WTC11 (cell line): ENCODE measurements at regions not wholly inside any gene's neighbourhood (a gene's known extent, or its start where the extent isn't known, plus 50 kb on each side); places are given as distances from the start of the nearest gene placed in this dataset.

Source experiments
- ATAC-seq: fragments of 200-7000 bp; cut with Tn5 transposase; 2 replicates; pipeline ENCODE4 v1.10.0; 2021; ENCODE audit warnings: mild to moderate bottlenecking, moderate library complexity
- CTCF ChIA-PET: fragments of 300-600 bp; sonication (Branson Sonifier 250); formaldehyde crosslinking; loops from one replicate; lab custom pipeline; 2021; ENCODE audit warnings: antibody characterized with exemption; lab: Charles Lee
- POLR2A ChIA-PET: fragments of 350-600 bp; sonication (Branson Sonifier 250); formaldehyde crosslinking; loops from one replicate; lab custom pipeline; 2021; ENCODE audit warnings: antibody characterized with exemption; lab: Charles Lee
- DNase-seq: peaks from one replicate; pipeline ENCODE4 v3.0.0; 2021; ENCODE audit warnings: low spot score
- H3K27ac Mint-ChIP-seq: 2 replicates; pipeline ENCODE4 v1.8.0; 2021; ENCODE audit warnings: mixed read lengths
- H3K27me3 Mint-ChIP-seq: 2 replicates; pipeline ENCODE4 v1.8.0; 2021; ENCODE audit warnings: low read depth, mild to moderate bottlenecking, moderate library complexity, mixed read lengths
- H3K36me3 Mint-ChIP-seq: 2 replicates; pipeline ENCODE4 v1.8.0; 2021; ENCODE audit warnings: mixed read lengths
- H3K4me1 Mint-ChIP-seq: 2 replicates; pipeline ENCODE4 v1.8.0; 2022; ENCODE audit warnings: mixed read lengths
- H3K4me3 Mint-ChIP-seq: 2 replicates; pipeline ENCODE4 v1.8.0; 2021; ENCODE audit warnings: mild to moderate bottlenecking, moderate library complexity, mixed read lengths
- H3K9me3 Mint-ChIP-seq: 2 replicates; pipeline ENCODE4 v1.8.0; 2021; ENCODE audit warnings: mixed read lengths
- GRHL2 ChIP-seq: fragments of 250-450 bp; sonication (Bioruptor Pico); IDR thresholded peaks from 2 replicates; pipeline ENCODE4 v1.8.0; 2022; ENCODE audit warnings: mild to moderate bottlenecking, moderate library complexity; ENCODE audit not compliant: insufficient replicate concordance, severe bottlenecking
- NFATC4 ChIP-seq: fragments of 250-450 bp; sonication (Bioruptor Pico); IDR thresholded peaks from 2 replicates; pipeline ENCODE4 v1.9.0; 2021; ENCODE audit warnings: mild to moderate bottlenecking
- OVOL2 ChIP-seq: fragments of 250-450 bp; sonication (Bioruptor Pico); IDR thresholded peaks from 2 replicates; pipeline ENCODE4 v1.9.0; 2021; ENCODE audit warnings: mild to moderate bottlenecking, borderline replicate concordance
- RELA ChIP-seq: sonication (generic); formaldehyde crosslinking; IDR thresholded peaks from 2 replicates; pipeline ENCODE4 v1.8.1; 2022; ENCODE audit warnings: missing genetic modification reagents, mild to moderate bottlenecking, borderline replicate concordance
- SOX15 ChIP-seq: fragments of 250-450 bp; sonication (Bioruptor Pico); IDR thresholded peaks from 2 replicates; pipeline ENCODE4 v1.9.0; 2021; ENCODE audit warnings: mild to moderate bottlenecking
- TP53 ChIP-seq: sonication (generic); formaldehyde crosslinking; IDR thresholded peaks from 2 replicates; pipeline ENCODE4 v1.8.1; 2023; ENCODE audit warnings: mild to moderate bottlenecking, missing genetic modification reagents
- ZNF396 ChIP-seq: fragments of 250-450 bp; sonication (Bioruptor Pico); IDR thresholded peaks from 2 replicates; pipeline ENCODE4 v1.8.0; 2021; ENCODE audit warnings: mild to moderate bottlenecking, moderate library complexity, borderline replicate concordance
- TF ChIP-seq, protein P1 (sequence below): fragments of 250-450 bp; sonication (Bioruptor Pico); IDR thresholded peaks from 2 replicates; pipeline ENCODE4 v1.9.0; 2021; ENCODE audit warnings: moderate library complexity, mild to moderate bottlenecking, inconsistent platforms, borderline replicate concordance
- TF ChIP-seq, protein P2 (sequence below): fragments of 250-450 bp; sonication (Bioruptor Pico); IDR thresholded peaks from 2 replicates; pipeline ENCODE4 v1.9.0; 2021; ENCODE audit warnings: mild to moderate bottlenecking, borderline replicate concordance
- TF ChIP-seq, protein P3 (sequence below): fragments of 250-450 bp; sonication (Bioruptor Pico); conservative IDR thresholded peaks from 2 replicates; pipeline ENCODE4 v1.9.0; 2021; ENCODE audit warnings: mild to moderate bottlenecking
- TF ChIP-seq, protein P4 (sequence below): fragments of 200-600 bp; IDR thresholded peaks from 2 replicates; pipeline ENCODE4 v1.8.0; 2022; ENCODE audit warnings: antibody characterized with exemption
- TF ChIP-seq, protein P5 (sequence below): sonication (generic); formaldehyde crosslinking; IDR thresholded peaks from 2 replicates; pipeline ENCODE4 v1.8.0; 2023; ENCODE audit warnings: missing genetic modification reagents, mild to moderate bottlenecking, borderline replicate concordance
- TF ChIP-seq, protein P6 (sequence below): sonication (generic); formaldehyde crosslinking; IDR thresholded peaks from 2 replicates; pipeline ENCODE4 v1.8.1; 2023; ENCODE audit warnings: mild to moderate bottlenecking, missing genetic modification reagents

DNA sequence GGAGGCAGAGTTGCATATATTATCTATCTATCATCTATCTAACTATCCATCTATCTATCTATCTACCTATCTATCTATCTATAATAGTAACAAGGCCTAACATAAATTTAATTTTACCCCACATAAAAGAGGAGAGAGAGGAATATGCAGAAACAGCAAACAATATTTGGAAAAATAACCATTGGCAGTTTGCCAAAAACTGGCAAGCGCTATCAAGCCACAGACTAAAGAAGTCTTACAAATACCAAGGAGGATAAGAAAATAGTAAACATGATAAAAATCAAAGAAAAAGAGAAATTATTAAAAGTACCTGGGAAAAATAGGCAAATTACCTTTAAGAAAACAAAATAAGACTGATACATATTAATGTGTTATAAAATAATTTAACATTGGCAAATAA is 230.8 kb downstream of the CPXCR1 start:
- DNase-seq: no peak
- H3K4me3 Mint-ChIP-seq: no peak overlapping the region
- no peak for ATAC-seq
- H3K4me1 Mint-ChIP-seq: peaks cover 26% of the 10 kb centered on the region
- no peak overlapping the region for H3K27ac Mint-ChIP-seq
- ChIA-PET CTCF (no interaction called here), POLR2A (no interaction called here)
- H3K36me3 Mint-ChIP-seq: no peaks in the 10 kb centered on the region
- H3K9me3 Mint-ChIP-seq: no peaks in the 10 kb centered on the region
- no peak for TF ChIP-seq RELA (CRISPR knock-in tag)
- no peaks in the 10 kb centered on the region for H3K27me3 Mint-ChIP-seq

DNA sequence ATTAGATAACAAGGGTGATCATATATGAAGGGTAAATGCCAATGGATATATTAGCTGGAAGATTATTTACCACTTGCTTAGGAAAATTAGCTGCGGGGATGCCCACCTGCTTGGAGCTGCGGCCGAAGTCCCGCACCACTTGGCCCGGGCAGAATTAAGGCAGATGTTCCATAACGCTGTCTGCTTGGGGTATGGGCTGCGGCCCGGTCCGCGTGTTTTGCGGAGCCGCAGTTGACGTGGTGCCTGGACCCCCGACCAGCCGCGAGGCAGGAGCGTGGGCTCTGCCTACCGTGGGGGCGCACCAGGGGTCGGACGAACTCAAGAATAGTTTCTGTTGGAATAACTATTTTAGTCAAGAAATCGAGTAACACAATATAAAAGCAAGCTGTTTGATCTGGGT is 235.2 kb downstream of the CPXCR1 start:
- H3K27ac Mint-ChIP-seq: peak overlapping the region; percentile 97
- H3K36me3 Mint-ChIP-seq: no peaks in the 10 kb centered on the region
- POLR2A ChIA-PET: no interaction called here

DNA sequence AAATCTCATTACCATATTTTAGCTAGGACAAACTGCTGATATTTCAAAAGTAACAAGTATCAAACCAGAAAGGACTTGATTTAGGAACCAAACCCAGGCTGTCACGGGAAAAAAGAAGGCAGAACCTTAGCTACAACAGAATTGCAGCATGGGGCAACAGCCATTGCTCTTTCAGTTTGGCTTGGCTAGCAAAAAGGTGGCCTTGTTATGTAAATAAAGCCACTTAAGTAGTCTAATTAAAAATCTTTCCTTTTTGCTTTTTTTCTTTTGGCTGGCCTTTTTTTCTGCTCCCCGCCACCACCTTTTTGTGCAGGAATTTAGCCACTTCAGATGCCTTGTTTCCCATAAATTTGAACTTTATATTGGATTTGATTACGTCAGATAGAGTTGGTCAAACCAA is 235.9 kb downstream of the CPXCR1 start:
- DNase-seq (no peak), ATAC-seq (peak; percentile 57; the same call in 1 of the 2 replicates)
- Mint-ChIP-seq H3K9me3 (no peaks in the 10 kb centered on the region), H3K4me3 (peak overlapping the region; percentile 34), H3K4me1 (peaks cover 40% of the 10 kb centered on the region), H3K27me3 (no peaks in the 10 kb centered on the region), H3K27ac (peak overlapping the region; percentile 97), H3K36me3 (no peaks in the 10 kb centered on the region)
- ChIA-PET CTCF (no interaction called here), POLR2A (no interaction called here)
- TF ChIP-seq ZNF396 (CRISPR knock-in tag): no peak
- TF ChIP-seq, protein P1, sequence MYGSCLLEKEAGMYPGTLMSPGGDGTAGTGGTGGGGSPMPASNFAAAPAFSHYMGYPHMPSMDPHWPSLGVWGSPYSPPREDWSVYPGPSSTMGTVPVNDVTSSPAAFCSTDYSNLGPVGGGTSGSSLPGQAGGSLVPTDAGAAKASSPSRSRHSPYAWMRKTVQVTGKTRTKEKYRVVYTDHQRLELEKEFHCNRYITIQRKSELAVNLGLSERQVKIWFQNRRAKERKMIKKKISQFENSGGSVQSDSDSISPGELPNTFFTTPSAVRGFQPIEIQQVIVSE (CRISPR knock-in tag): no peak
- no peak for TF ChIP-seq OVOL2 (CRISPR knock-in tag)
- TF ChIP-seq RELA (CRISPR knock-in tag): no peak
- TF ChIP-seq, protein P2, sequence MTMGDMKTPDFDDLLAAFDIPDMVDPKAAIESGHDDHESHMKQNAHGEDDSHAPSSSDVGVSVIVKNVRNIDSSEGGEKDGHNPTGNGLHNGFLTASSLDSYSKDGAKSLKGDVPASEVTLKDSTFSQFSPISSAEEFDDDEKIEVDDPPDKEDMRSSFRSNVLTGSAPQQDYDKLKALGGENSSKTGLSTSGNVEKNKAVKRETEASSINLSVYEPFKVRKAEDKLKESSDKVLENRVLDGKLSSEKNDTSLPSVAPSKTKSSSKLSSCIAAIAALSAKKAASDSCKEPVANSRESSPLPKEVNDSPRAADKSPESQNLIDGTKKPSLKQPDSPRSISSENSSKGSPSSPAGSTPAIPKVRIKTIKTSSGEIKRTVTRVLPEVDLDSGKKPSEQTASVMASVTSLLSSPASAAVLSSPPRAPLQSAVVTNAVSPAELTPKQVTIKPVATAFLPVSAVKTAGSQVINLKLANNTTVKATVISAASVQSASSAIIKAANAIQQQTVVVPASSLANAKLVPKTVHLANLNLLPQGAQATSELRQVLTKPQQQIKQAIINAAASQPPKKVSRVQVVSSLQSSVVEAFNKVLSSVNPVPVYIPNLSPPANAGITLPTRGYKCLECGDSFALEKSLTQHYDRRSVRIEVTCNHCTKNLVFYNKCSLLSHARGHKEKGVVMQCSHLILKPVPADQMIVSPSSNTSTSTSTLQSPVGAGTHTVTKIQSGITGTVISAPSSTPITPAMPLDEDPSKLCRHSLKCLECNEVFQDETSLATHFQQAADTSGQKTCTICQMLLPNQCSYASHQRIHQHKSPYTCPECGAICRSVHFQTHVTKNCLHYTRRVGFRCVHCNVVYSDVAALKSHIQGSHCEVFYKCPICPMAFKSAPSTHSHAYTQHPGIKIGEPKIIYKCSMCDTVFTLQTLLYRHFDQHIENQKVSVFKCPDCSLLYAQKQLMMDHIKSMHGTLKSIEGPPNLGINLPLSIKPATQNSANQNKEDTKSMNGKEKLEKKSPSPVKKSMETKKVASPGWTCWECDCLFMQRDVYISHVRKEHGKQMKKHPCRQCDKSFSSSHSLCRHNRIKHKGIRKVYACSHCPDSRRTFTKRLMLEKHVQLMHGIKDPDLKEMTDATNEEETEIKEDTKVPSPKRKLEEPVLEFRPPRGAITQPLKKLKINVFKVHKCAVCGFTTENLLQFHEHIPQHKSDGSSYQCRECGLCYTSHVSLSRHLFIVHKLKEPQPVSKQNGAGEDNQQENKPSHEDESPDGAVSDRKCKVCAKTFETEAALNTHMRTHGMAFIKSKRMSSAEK (CRISPR knock-in tag): no peak
- TF ChIP-seq TP53 (CRISPR knock-in tag): no peak
- no peak for TF ChIP-seq SOX15 (CRISPR knock-in tag)
- TF ChIP-seq, protein P3, sequence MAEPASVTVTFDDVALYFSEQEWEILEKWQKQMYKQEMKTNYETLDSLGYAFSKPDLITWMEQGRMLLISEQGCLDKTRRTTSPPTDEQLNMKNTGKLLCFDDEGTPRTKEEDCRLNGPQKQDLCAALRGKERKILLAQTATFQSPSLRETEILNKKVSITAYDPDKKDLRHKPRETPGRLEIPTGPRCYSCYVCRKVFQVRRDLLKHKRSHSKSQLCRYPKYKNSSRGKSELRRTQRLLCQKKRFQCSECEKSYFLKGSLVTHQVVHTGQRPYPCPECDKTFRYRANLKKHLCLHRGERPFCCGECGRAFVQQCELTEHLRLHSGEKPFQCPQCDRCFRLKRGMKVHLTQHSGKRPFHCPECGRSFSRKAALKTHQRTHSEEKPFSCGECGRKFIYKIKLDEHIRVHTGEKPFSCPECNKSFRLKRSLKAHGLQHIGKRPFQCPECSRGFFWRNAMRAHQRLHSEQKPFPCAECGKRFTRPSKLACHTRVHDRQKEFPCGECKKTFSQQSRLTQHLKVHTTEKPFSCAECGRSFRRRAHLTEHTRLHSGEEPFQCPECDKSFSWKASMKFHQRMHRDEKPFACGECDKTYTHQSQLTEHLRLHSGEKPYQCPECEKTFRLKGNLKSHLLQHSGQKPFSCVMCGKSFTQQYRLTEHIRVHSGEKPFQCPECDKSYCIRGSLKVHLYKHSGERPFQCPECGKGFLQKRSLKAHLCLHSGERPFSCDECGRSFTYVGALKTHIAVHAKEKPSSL (CRISPR knock-in tag): no peak
- TF ChIP-seq, protein P4, sequence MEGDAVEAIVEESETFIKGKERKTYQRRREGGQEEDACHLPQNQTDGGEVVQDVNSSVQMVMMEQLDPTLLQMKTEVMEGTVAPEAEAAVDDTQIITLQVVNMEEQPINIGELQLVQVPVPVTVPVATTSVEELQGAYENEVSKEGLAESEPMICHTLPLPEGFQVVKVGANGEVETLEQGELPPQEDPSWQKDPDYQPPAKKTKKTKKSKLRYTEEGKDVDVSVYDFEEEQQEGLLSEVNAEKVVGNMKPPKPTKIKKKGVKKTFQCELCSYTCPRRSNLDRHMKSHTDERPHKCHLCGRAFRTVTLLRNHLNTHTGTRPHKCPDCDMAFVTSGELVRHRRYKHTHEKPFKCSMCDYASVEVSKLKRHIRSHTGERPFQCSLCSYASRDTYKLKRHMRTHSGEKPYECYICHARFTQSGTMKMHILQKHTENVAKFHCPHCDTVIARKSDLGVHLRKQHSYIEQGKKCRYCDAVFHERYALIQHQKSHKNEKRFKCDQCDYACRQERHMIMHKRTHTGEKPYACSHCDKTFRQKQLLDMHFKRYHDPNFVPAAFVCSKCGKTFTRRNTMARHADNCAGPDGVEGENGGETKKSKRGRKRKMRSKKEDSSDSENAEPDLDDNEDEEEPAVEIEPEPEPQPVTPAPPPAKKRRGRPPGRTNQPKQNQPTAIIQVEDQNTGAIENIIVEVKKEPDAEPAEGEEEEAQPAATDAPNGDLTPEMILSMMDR: no peak
- no peak for TF ChIP-seq NFATC4 (CRISPR knock-in tag)
- TF ChIP-seq, protein P5, sequence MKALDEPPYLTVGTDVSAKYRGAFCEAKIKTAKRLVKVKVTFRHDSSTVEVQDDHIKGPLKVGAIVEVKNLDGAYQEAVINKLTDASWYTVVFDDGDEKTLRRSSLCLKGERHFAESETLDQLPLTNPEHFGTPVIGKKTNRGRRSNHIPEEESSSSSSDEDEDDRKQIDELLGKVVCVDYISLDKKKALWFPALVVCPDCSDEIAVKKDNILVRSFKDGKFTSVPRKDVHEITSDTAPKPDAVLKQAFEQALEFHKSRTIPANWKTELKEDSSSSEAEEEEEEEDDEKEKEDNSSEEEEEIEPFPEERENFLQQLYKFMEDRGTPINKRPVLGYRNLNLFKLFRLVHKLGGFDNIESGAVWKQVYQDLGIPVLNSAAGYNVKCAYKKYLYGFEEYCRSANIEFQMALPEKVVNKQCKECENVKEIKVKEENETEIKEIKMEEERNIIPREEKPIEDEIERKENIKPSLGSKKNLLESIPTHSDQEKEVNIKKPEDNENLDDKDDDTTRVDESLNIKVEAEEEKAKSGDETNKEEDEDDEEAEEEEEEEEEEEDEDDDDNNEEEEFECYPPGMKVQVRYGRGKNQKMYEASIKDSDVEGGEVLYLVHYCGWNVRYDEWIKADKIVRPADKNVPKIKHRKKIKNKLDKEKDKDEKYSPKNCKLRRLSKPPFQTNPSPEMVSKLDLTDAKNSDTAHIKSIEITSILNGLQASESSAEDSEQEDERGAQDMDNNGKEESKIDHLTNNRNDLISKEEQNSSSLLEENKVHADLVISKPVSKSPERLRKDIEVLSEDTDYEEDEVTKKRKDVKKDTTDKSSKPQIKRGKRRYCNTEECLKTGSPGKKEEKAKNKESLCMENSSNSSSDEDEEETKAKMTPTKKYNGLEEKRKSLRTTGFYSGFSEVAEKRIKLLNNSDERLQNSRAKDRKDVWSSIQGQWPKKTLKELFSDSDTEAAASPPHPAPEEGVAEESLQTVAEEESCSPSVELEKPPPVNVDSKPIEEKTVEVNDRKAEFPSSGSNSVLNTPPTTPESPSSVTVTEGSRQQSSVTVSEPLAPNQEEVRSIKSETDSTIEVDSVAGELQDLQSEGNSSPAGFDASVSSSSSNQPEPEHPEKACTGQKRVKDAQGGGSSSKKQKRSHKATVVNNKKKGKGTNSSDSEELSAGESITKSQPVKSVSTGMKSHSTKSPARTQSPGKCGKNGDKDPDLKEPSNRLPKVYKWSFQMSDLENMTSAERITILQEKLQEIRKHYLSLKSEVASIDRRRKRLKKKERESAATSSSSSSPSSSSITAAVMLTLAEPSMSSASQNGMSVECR (CRISPR knock-in tag): no peak

More for the DNA sequence above, 235.2 kb downstream of the CPXCR1 start:
- no peak overlapping the region for H3K4me3 Mint-ChIP-seq
- CTCF ChIA-PET: interaction anchor here (0.6 kb wide), 1 partner anchor 216 kb away, joined by 3 read pairs; no protein-coding TSS in a partner anchor
- H3K9me3 Mint-ChIP-seq: no peaks in the 10 kb centered on the region
- ATAC-seq (no peak; the same call in 1 of the 2 replicates), DNase-seq (no peak)
- H3K4me1 Mint-ChIP-seq: peaks cover 44% of the 10 kb centered on the region
- TF ChIP-seq, protein P6, sequence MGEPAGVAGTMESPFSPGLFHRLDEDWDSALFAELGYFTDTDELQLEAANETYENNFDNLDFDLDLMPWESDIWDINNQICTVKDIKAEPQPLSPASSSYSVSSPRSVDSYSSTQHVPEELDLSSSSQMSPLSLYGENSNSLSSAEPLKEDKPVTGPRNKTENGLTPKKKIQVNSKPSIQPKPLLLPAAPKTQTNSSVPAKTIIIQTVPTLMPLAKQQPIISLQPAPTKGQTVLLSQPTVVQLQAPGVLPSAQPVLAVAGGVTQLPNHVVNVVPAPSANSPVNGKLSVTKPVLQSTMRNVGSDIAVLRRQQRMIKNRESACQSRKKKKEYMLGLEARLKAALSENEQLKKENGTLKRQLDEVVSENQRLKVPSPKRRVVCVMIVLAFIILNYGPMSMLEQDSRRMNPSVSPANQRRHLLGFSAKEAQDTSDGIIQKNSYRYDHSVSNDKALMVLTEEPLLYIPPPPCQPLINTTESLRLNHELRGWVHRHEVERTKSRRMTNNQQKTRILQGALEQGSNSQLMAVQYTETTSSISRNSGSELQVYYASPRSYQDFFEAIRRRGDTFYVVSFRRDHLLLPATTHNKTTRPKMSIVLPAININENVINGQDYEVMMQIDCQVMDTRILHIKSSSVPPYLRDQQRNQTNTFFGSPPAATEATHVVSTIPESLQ (CRISPR knock-in tag): no peak
- TF ChIP-seq GRHL2 (CRISPR knock-in tag): no peak
- TF ChIP-seq, all 79 proteins: peak for 0
- no peaks in the 10 kb centered on the region for H3K27me3 Mint-ChIP-seq
